GM23338 (cell line): ENCODE measurements at regions not wholly inside any gene's neighbourhood (a gene's known extent, or its start where the extent isn't known, plus 50 kb on each side); places are given as distances from the start of the nearest gene placed in this dataset.

Experiments used
- ATAC-seq: fragments of 200-7000 bp; cut with Tn5 transposase; 3 replicates; pipeline ENCODE4 v1.9.1; 2020
- DNase-seq: peaks from one replicate; pipeline ENCODE4 v3.0.0-alpha.2; 2015; ENCODE audit warnings: low spot score
- H2AFZ ChIP-seq: fragments of 200-600 bp; sonication (generic); 2 replicates; pipeline ENCODE4 v1.8.0; 2016; ENCODE audit warnings: antibody characterized with exemption, mild to moderate bottlenecking, moderate library complexity
- H3F3A ChIP-seq: fragments of 200-600 bp; sonication (generic); replicated peaks from 2 replicates; pipeline ENCODE4 v1.8.0; 2017; ENCODE audit warnings: antibody characterized with exemption, mixed run types, low read depth
- H3K27ac ChIP-seq: fragments of 200-600 bp; sonication (generic); 2 replicates; pipeline ENCODE4 v1.6.1; 2016; ENCODE audit warnings: low read depth
- H3K27me3 ChIP-seq: fragments of 200-600 bp; sonication (generic); 2 replicates; pipeline ENCODE4 v1.8.0; 2016; ENCODE audit warnings: mild to moderate bottlenecking, mixed run types, moderate library complexity; ENCODE audit not compliant: insufficient read depth
- H3K36me3 ChIP-seq: fragments of 200-600 bp; sonication (generic); 2 replicates; pipeline ENCODE4 v1.8.0; 2016; ENCODE audit warnings: mild to moderate bottlenecking; ENCODE audit not compliant: insufficient read depth
- H3K4me1 ChIP-seq: fragments of 200-600 bp; sonication (generic); 2 replicates; pipeline ENCODE4 v1.8.0; 2016; ENCODE audit warnings: mild to moderate bottlenecking, moderate library complexity; ENCODE audit not compliant: insufficient read depth
- H3K4me2 ChIP-seq: fragments of 200-600 bp; sonication (generic); 2 replicates; pipeline ENCODE4 v1.7.1; 2017; ENCODE audit warnings: mixed run types
- H3K4me3 ChIP-seq: fragments of 200-600 bp; sonication (generic); 2 replicates; pipeline ENCODE4 v1.6.1; 2016; ENCODE audit warnings: mixed run types
- H3K79me2 ChIP-seq: fragments of 200-600 bp; sonication (generic); replicated peaks from 2 replicates; pipeline ENCODE4 v1.8.0; 2017; ENCODE audit warnings: mild to moderate bottlenecking; ENCODE audit not compliant: insufficient read depth
- H3K9me2 ChIP-seq: fragments of 200-600 bp; sonication (generic); 2 replicates; pipeline ENCODE4 v1.8.0; 2017; ENCODE audit not compliant: insufficient read depth
- H4K20me1 ChIP-seq: fragments of 200-600 bp; sonication (generic); replicated peaks from 2 replicates; pipeline ENCODE4 v1.8.0; 2017; ENCODE audit warnings: mild to moderate bottlenecking; ENCODE audit not compliant: insufficient read depth
- H3K27ac Mint-ChIP-seq: 2 replicates; pipeline ENCODE4 v1.8.0; 2020; ENCODE audit warnings: inconsistent platforms, mild to moderate bottlenecking, moderate library complexity, mixed read lengths
- H3K27me3 Mint-ChIP-seq: 3 replicates; pipeline ENCODE4 v1.8.0; 2022; ENCODE audit warnings: low read depth, mild to moderate bottlenecking, moderate library complexity, mixed read lengths, inconsistent platforms; ENCODE audit not compliant: insufficient read depth, poor library complexity
- H3K36me3 Mint-ChIP-seq: 3 replicates; pipeline ENCODE4 v1.8.0; 2021; ENCODE audit warnings: low read depth, mild to moderate bottlenecking, inconsistent platforms, moderate library complexity, mixed read lengths
- H3K4me1 Mint-ChIP-seq: 3 replicates; pipeline ENCODE4 v1.8.0; 2020; ENCODE audit warnings: mild to moderate bottlenecking, inconsistent platforms, mixed read lengths
- H3K4me3 Mint-ChIP-seq: 3 replicates; pipeline ENCODE4 v1.8.0; 2021; ENCODE audit warnings: moderate library complexity, mild to moderate bottlenecking, inconsistent platforms, mixed read lengths
- H3K9me3 Mint-ChIP-seq: 3 replicates; pipeline ENCODE4 v1.8.0; 2020; ENCODE audit warnings: moderate library complexity, mild to moderate bottlenecking, inconsistent platforms, mixed read lengths
- CREB1 ChIP-seq: fragments of 250-450 bp; sonication (Bioruptor Pico); IDR thresholded peaks from 2 replicates; pipeline ENCODE4 v1.5.0; 2020; ENCODE audit warnings: low read depth, mild to moderate bottlenecking, moderate library complexity
- ETS1 ChIP-seq: IDR thresholded peaks from 2 replicates; pipeline ENCODE4 v1.6.1; 2016; ENCODE audit warnings: antibody characterized with exemption
- EZH2 ChIP-seq: fragments of 200-600 bp; sonication (generic); IDR thresholded peaks from one replicate; pipeline ENCODE4 v1.8.0; 2017; ENCODE audit warnings: antibody characterized with exemption, mild to moderate bottlenecking, low read depth; ENCODE audit not compliant: unreplicated experiment
- EZH2phosphoT487 ChIP-seq: fragments of 200-600 bp; sonication (generic); IDR thresholded peaks from one replicate; pipeline ENCODE4 v1.8.1; 2018; ENCODE audit warnings: antibody characterized with exemption; ENCODE audit not compliant: unreplicated experiment
- JUNB ChIP-seq: IDR thresholded peaks from one replicate; pipeline ENCODE4 v1.6.1; 2016; ENCODE audit warnings: antibody characterized with exemption; ENCODE audit not compliant: unreplicated experiment
- NANOG ChIP-seq: IDR thresholded peaks from 2 replicates; pipeline ENCODE4 v1.6.1; 2016; ENCODE audit warnings: antibody characterized with exemption, borderline replicate concordance
- POLR2AphosphoS5 ChIP-seq: IDR thresholded peaks from 2 replicates; pipeline ENCODE4 v1.6.1; 2016; ENCODE audit warnings: antibody characterized with exemption, low read depth
- REST ChIP-seq: IDR thresholded peaks from one replicate; pipeline ENCODE4 v1.6.1; 2018; ENCODE audit warnings: antibody characterized with exemption; ENCODE audit not compliant: unreplicated experiment
- STAT1 ChIP-seq: IDR thresholded peaks from one replicate; pipeline ENCODE4 v1.6.1; 2016; ENCODE audit warnings: antibody characterized with exemption; ENCODE audit not compliant: unreplicated experiment
- ZNF114 ChIP-seq: fragments of 250-450 bp; sonication (Bioruptor Pico); IDR thresholded peaks from 2 replicates; pipeline ENCODE4 v1.5.0; 2020; ENCODE audit warnings: mild to moderate bottlenecking, moderate library complexity
- ZNF331 ChIP-seq: fragments of 250-450 bp; sonication (Bioruptor Pico); IDR thresholded peaks from 2 replicates; pipeline ENCODE4 v1.5.0; 2020; ENCODE audit warnings: low read depth, mild to moderate bottlenecking, moderate library complexity
- TF ChIP-seq, protein P1 (sequence below): fragments of 250-450 bp; sonication (Bioruptor Pico); IDR thresholded peaks from 2 replicates; pipeline ENCODE4 v1.5.0; 2020; ENCODE audit warnings: mild to moderate bottlenecking, moderate library complexity

DNA sequence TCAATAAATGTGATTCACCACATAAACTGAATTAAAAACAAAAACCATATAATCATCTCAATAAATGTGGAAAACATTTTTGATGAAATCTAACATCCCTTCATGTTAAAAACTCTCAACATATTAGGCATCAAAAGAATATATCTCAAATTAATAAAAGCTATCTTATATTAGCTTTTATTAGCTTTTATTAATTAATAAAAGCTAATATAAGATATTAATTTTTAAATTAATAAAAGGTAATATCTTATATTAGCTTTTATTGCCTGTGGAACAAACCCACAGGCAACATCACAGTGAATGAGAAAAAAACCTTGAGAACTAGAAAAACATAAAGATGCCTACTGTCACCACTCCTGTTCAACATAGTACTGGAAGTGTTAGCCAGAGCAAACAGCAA is 338.9 kb upstream of the GRIA1 start (continued):
- TF ChIP-seq REST (no peak), EZH2 (no peak)

- H4K20me1 ChIP-seq, result no peaks in the 10 kb centered on the region
- Mint-ChIP-seq H3K9me3 (no peaks in the 10 kb centered on the region), H3K4me3 (no peak overlapping the region), H3K4me1 (no peaks in the 10 kb centered on the region), H3K36me3 (no peaks in the 10 kb centered on the region), H3K27ac (no peak overlapping the region), H3K27me3 (no peaks in the 10 kb centered on the region)
- no peaks in the 10 kb centered on the region for H3K9me2 ChIP-seq
- H3K79me2 ChIP-seq, result no peaks in the 10 kb centered on the region
- ATAC-seq (no peak), DNase-seq (no peak)
- no peaks in the 10 kb centered on the region for H3K36me3 ChIP-seq
- H3K4me1 ChIP-seq, result no peaks in the 10 kb centered on the region; the same call in 1 of the 2 replicates
- no peak overlapping the region for H3K4me2 ChIP-seq
- H3F3A ChIP-seq, result no peaks in the 10 kb centered on the region
- no peak overlapping the region for H2AFZ ChIP-seq
- no peak overlapping the region for H3K27ac ChIP-seq
- H3K4me3 ChIP-seq, result no peak overlapping the region
- H3K27me3 ChIP-seq, result no peaks in the 10 kb centered on the region
- no peak for TF ChIP-seq CREB1 (CRISPR knock-in tag)
- TF ChIP-seq POLR2AphosphoS5, result no peak
- TF ChIP-seq EZH2, result no peak
- TF ChIP-seq, protein P1, sequence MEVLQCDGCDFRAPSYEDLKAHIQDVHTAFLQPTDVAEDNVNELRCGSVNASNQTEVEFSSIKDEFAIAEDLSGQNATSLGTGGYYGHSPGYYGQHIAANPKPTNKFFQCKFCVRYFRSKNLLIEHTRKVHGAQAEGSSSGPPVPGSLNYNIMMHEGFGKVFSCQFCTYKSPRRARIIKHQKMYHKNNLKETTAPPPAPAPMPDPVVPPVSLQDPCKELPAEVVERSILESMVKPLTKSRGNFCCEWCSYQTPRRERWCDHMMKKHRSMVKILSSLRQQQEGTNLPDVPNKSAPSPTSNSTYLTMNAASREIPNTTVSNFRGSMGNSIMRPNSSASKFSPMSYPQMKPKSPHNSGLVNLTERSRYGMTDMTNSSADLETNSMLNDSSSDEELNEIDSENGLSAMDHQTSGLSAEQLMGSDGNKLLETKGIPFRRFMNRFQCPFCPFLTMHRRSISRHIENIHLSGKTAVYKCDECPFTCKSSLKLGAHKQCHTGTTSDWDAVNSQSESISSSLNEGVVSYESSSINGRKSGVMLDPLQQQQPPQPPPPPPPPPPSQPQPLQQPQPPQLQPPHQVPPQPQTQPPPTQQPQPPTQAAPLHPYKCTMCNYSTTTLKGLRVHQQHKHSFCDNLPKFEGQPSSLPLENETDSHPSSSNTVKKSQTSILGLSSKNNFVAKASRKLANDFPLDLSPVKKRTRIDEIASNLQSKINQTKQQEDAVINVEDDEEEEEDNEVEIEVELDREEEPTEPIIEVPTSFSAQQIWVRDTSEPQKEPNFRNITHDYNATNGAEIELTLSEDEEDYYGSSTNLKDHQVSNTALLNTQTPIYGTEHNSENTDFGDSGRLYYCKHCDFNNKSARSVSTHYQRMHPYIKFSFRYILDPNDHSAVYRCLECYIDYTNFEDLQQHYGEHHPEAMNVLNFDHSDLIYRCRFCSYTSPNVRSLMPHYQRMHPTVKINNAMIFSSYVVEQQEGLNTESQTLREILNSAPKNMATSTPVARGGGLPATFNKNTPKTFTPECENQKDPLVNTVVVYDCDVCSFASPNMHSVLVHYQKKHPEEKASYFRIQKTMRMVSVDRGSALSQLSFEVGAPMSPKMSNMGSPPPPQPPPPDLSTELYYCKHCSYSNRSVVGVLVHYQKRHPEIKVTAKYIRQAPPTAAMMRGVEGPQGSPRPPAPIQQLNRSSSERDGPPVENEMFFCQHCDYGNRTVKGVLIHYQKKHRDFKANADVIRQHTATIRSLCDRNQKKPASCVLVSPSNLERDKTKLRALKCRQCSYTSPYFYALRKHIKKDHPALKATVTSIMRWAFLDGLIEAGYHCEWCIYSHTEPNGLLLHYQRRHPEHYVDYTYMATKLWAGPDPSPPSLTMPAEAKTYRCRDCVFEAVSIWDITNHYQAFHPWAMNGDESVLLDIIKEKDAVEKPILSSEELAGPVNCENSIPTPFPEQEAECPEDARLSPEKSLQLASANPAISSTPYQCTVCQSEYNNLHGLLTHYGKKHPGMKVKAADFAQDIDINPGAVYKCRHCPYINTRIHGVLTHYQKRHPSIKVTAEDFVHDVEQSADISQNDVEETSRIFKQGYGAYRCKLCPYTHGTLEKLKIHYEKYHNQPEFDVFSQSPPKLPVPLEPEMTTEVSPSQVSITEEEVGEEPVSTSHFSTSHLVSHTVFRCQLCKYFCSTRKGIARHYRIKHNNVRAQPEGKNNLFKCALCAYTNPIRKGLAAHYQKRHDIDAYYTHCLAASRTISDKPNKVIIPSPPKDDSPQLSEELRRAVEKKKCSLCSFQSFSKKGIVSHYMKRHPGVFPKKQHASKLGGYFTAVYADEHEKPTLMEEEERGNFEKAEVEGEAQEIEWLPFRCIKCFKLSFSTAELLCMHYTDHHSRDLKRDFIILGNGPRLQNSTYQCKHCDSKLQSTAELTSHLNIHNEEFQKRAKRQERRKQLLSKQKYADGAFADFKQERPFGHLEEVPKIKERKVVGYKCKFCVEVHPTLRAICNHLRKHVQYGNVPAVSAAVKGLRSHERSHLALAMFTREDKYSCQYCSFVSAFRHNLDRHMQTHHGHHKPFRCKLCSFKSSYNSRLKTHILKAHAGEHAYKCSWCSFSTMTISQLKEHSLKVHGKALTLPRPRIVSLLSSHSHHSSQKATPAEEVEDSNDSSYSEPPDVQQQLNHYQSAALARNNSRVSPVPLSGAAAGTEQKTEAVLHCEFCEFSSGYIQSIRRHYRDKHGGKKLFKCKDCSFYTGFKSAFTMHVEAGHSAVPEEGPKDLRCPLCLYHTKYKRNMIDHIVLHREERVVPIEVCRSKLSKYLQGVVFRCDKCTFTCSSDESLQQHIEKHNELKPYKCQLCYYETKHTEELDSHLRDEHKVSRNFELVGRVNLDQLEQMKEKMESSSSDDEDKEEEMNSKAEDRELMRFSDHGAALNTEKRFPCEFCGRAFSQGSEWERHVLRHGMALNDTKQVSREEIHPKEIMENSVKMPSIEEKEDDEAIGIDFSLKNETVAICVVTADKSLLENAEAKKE (CRISPR knock-in tag), result no peak
- TF ChIP-seq ZNF331, result no peak
- TF ChIP-seq EZH2phosphoT487, result no peak
- no peak for TF ChIP-seq NANOG
- no peak for TF ChIP-seq REST
- TF ChIP-seq JUNB, result no peak
- no peak for TF ChIP-seq ETS1
- no peak for TF ChIP-seq ZNF114
- TF ChIP-seq STAT1, result no peak
Measured at GRCh38 chr5:153153086-153153485, 337.4 kb upstream of the GRIA1 start.
